Small intestine (tissue), 7 donors: ENCODE measurements at regions not wholly inside any gene's neighbourhood (a gene's known extent, or its start where the extent isn't known, plus 50 kb on each side); places are given as distances from the start of the nearest gene placed in this dataset.

Experiments
- DNase-seq, 2 donors: peaks; one replicate each; pipeline versions ENCODE4 v3.0.0 to v3.0.0-alpha.2; 2013
- FAIRE-seq: peaks from 2 replicates; lab custom pipeline; 2012; peaks lifted over from hg19 to GRCh38; lab: Jason Lieb, UNC
- H3K27ac ChIP-seq, 3 donors: one replicate each; pipeline ENCODE4 v1.5.1; 2013; ENCODE audit warnings: low read length in 2 of 3, mild to moderate bottlenecking in 2 of 3, control low read depth in 1 of 3, inconsistent platforms in 1 of 3, low read depth in 1 of 3, moderate library complexity in 1 of 3
- H3K27me3 ChIP-seq, 3 donors: one replicate each; pipeline ENCODE4 v1.6.1; 2013; ENCODE audit warnings: low read length in 3 of 3, inconsistent platforms in 1 of 3; ENCODE audit not compliant: control insufficient read depth in 3 of 3, insufficient read depth in 3 of 3
- H3K36me3 ChIP-seq, 3 donors: one replicate each; pipeline ENCODE4 v1.6.1; 2013; ENCODE audit warnings: low read length in 3 of 3, inconsistent platforms in 1 of 3, low read depth in 1 of 3, mild to moderate bottlenecking in 1 of 3, moderate library complexity in 1 of 3; ENCODE audit not compliant: control insufficient read depth in 3 of 3, insufficient read depth in 2 of 3
- H3K4me1 ChIP-seq, 3 donors: one replicate each; pipeline ENCODE4 v1.6.1; 2013; ENCODE audit warnings: low read length in 2 of 3, inconsistent platforms in 1 of 3, low read depth in 1 of 3, mild to moderate bottlenecking in 1 of 3, moderate library complexity in 1 of 3; ENCODE audit not compliant: control insufficient read depth in 3 of 3, insufficient read depth in 2 of 3
- H3K4me3 ChIP-seq, 3 donors: one replicate each; pipeline ENCODE4 v1.5.1; 2013; ENCODE audit warnings: low read length in 3 of 3, control low read depth in 1 of 3, inconsistent platforms in 1 of 3, low read depth in 1 of 3, mild to moderate bottlenecking in 1 of 3, moderate library complexity in 1 of 3
- H3K9me3 ChIP-seq, 2 donors: one replicate each; pipeline ENCODE4 v1.6.1; 2013; ENCODE audit warnings: low read depth in 1 of 2, low read length in 1 of 2; ENCODE audit not compliant: control insufficient read depth in 2 of 2, insufficient read depth in 1 of 2
- WGBS, 3 donors: extraction: QIAGEN DNeasy Blood & Tissue Kit; methylation state at CpG; one replicate each; pipeline ENCODE4 v1.1.7; 2013; 5-methylcytosine and 5-hydroxymethylcytosine counted together
- donor health status: healthy with polysubstance abuse.
- donor health status: control.
- donor health status: control.
- donor health status: Bipolar disorder and iron deficiency.
- donor health status: healthy.

- Histone ChIP-seq H3K36me3 (no peaks in the 10 kb centered on the region), H3K27me3 (no peaks in the 10 kb centered on the region), H3K4me3 (no peak overlapping the region), H3K27ac (no peak overlapping the region), H3K4me1 (no peaks in the 10 kb centered on the region), H3K9me3 (peaks cover 1 to 10% of the 10 kb centered on the region in 2 donors)
- DNase-seq = no peak
- no peak for FAIRE-seq
Observed at GRCh38 chr6:164291224-164291623, 876.7 kb downstream of the QKI start.

- H3K27ac ChIP-seq = no peak overlapping the region
- H3K4me3 ChIP-seq = no peak overlapping the region
- H3K4me1 ChIP-seq = no peaks in the 10 kb centered on the region
- 83 to 90% (median 85%) methylated on average over 3 of the region's 3 CpGs for WGBS, 3 donors
- no peak for FAIRE-seq
- no peaks in the 10 kb centered on the region for H3K36me3 ChIP-seq
- no peaks in the 10 kb centered on the region for H3K27me3 ChIP-seq
- no peak for DNase-seq
- peaks cover 1 to 7% of the 10 kb centered on the region in 2 donors for H3K9me3 ChIP-seq
Observed at GRCh38 chr6:164290101-164290500, 875.6 kb downstream of the QKI start.

GRCh38 chr6:164286011-164286410 lies 871.5 kb downstream of the QKI start:
- Histone ChIP-seq H3K9me3 (peaks cover 0 to 4% of the 10 kb centered on the region in 2 donors), H3K4me1 (no peaks in the 10 kb centered on the region), H3K27me3 (no peaks in the 10 kb centered on the region), H3K36me3 (no peaks in the 10 kb centered on the region), H3K4me3 (no peak overlapping the region), H3K27ac (no peak overlapping the region)
- FAIRE-seq = no peak
- WGBS, 3 donors = 51 to 72% (median 55%) methylated on average over 3 of the region's 3 CpGs
- no peak for DNase-seq

- no peak for FAIRE-seq
- H3K36me3 ChIP-seq = no peaks in the 10 kb centered on the region
Observed at GRCh38 chr6:164283574-164283973, 869.1 kb downstream of the QKI start.

GRCh38 chr6:164276211-164276610 lies 861.7 kb downstream of the QKI start:
- Histone ChIP-seq H3K36me3 (no peaks in the 10 kb centered on the region), H3K27me3 (no peaks in the 10 kb centered on the region), H3K9me3 (peaks cover 0 to 14% of the 10 kb centered on the region in 2 donors), H3K4me3 (no peak overlapping the region), H3K27ac (no peak overlapping the region), H3K4me1 (no peaks in the 10 kb centered on the region)
- 36 to 62% (median 47%) methylated on average over 1 of the region's 1 CpG for WGBS, 3 donors
- DNase-seq (no peak), FAIRE-seq (no peak)

More at GRCh38 chr6:164283574-164283973, 869.1 kb downstream of the QKI start:
- 70 to 77% (median 71%) methylated on average over 5 of the region's 5 CpGs for WGBS, 3 donors
- Histone ChIP-seq H3K4me3 (no peak overlapping the region), H3K27me3 (no peaks in the 10 kb centered on the region), H3K9me3 (peaks cover 0 to 11% of the 10 kb centered on the region in 2 donors), H3K27ac (no peak overlapping the region), H3K4me1 (no peaks in the 10 kb centered on the region)
- DNase-seq = no peak

GRCh38 chr6:164275773-164276172 lies 861.3 kb downstream of the QKI start:
- FAIRE-seq = no peak
- DNase-seq = no peak
- H3K4me3 ChIP-seq = no peak overlapping the region
- no peaks in the 10 kb centered on the region for H3K36me3 ChIP-seq
- H3K9me3 ChIP-seq = peaks cover 0 to 14% of the 10 kb centered on the region in 2 donors
- no peaks in the 10 kb centered on the region for H3K27me3 ChIP-seq
- H3K27ac ChIP-seq = no peak overlapping the region
- H3K4me1 ChIP-seq = no peaks in the 10 kb centered on the region
- 74 to 92% (median 88%) methylated on average over 1 of the region's 1 CpG for WGBS, 3 donors

GRCh38 chr6:164274493-164274892 lies 860.0 kb downstream of the QKI start:
- WGBS, 3 donors = 51 to 66% (median 65%) methylated on average over 2 of the region's 2 CpGs

GRCh38 chr6:164273491-164273890 lies 859.0 kb downstream of the QKI start:
- Histone ChIP-seq H3K36me3 (no peaks in the 10 kb centered on the region), H3K4me1 (no peaks in the 10 kb centered on the region), H3K27me3 (no peaks in the 10 kb centered on the region), H3K27ac (no peak overlapping the region), H3K4me3 (no peak overlapping the region), H3K9me3 (peaks cover 0 to 3% of the 10 kb centered on the region in 2 donors)
- no peak for FAIRE-seq
- WGBS, 3 donors = 74 to 83% (median 76%) methylated on average over 3 of the region's 3 CpGs
- DNase-seq = no peak

More at GRCh38 chr6:164274493-164274892, 860.0 kb downstream of the QKI start:
- Histone ChIP-seq H3K9me3 (peaks cover 0 to 8% of the 10 kb centered on the region in 2 donors), H3K4me3 (no peak overlapping the region), H3K27ac (no peak overlapping the region), H3K36me3 (no peaks in the 10 kb centered on the region), H3K27me3 (no peaks in the 10 kb centered on the region), H3K4me1 (no peaks in the 10 kb centered on the region)
- FAIRE-seq = no peak
- no peak for DNase-seq

- Histone ChIP-seq H3K27ac (no peak overlapping the region), H3K36me3 (no peaks in the 10 kb centered on the region), H3K4me1 (no peaks in the 10 kb centered on the region), H3K27me3 (no peaks in the 10 kb centered on the region), H3K4me3 (no peak overlapping the region), H3K9me3 (no peaks in the 10 kb centered on the region)
- DNase-seq (no peak), FAIRE-seq (no peak)
- 56 to 68% (median 65%) methylated on average over 3 of the region's 3 CpGs for WGBS, 3 donors
Observed at GRCh38 chr6:164266851-164267250, 852.3 kb downstream of the QKI start.
